ENCODE measurements at regions not wholly inside any gene's neighbourhood (a gene's known extent, or its start where the extent isn't known, plus 50 kb on each side); places are given as distances from the start of the nearest gene placed in this dataset.

DNA sequence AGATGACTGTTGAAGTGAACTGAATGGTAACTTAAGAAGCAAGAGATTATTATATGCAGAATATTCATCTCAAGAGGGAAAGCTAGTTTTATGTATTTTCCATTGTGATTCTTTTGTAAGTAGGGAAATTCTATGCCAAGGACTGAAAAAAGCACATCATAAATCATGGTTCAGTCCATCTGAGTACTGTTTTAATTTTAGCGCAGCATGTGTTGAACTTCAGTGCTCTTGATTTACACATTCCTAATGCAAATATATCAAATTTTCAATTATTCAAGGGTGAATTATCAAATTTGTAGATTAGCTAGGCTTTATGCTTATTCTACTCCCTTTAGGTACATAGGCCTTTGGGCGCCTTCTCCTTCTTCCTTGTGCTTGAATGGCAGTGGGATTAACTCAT, 50.3 kb upstream of the TCF12 start:
- no peak overlapping the region for H3K4me3 ChIP-seq (ENCODE audit: extremely low read depth in 1 of 4, insufficient read depth in 2 of 4, low read depth in 3 of 4, low read length in 4 of 4)
- no peak overlapping the region for H3K4me2 ChIP-seq (ENCODE audit: insufficient read depth in 1 of 2, low read depth in 2 of 2, low read length in 2 of 2)
- no peak overlapping the region for H2AK5ac ChIP-seq (ENCODE audit: low read depth, low read length)
- DNase-seq (ENCODE audit: low read depth in 1 of 2, low spot score in 2 of 2) (no peak), FAIRE-seq (no peak)
- CTCF ChIA-PET (ENCODE audit: partially characterized antibody) = interaction anchor here (1.1 to 7.1 kb wide), 6 partner anchors 12 to 375 kb away, joined by 3 to 113 read pairs (median 11); partner anchors contain the start of gene TCF12
- no peaks in the 10 kb centered on the region for H3K9me3 ChIP-seq (ENCODE audit: insufficient read depth in 2 of 2, low read depth in 1 of 2, low read length in 1 of 2)
- no peak overlapping the region for H2AFZ ChIP-seq (ENCODE audit: low read length)
- H3K18ac ChIP-seq (ENCODE audit: extremely low read depth, low read length) = no peak overlapping the region
- H3K23me2 ChIP-seq (ENCODE audit: low read depth, low read length) = no peaks in the 10 kb centered on the region
- no peak overlapping the region for H3K56ac ChIP-seq (replicated peaks; ENCODE audit: insufficient read length, low read depth, low read length)
- H3K9ac ChIP-seq (replicated peaks in 1 of 4; ENCODE audit: extremely low read depth in 1 of 4, low read depth in 3 of 4, low read length in 3 of 4) = no peak overlapping the region
- H3K14ac ChIP-seq (ENCODE audit: insufficient read length) = no peak overlapping the region
- no peak overlapping the region for H3K27ac ChIP-seq (ENCODE audit: low read depth, low read length)
- no peak overlapping the region for H2BK15ac ChIP-seq (ENCODE audit: low read length)
- H3K79me1 ChIP-seq (ENCODE audit: low read depth, low read length) = no peaks in the 10 kb centered on the region
- H2BK5ac ChIP-seq (ENCODE audit: low read depth, low read length) = no peak overlapping the region
- no peaks in the 10 kb centered on the region for H4K20me1 ChIP-seq (replicated peaks in 1 of 2; ENCODE audit: control insufficient read depth in 1 of 2, insufficient read depth in 2 of 2, low read length in 2 of 2)
- H3K4ac ChIP-seq (replicated peaks; ENCODE audit: insufficient read length, low read depth, low read length) = no peak overlapping the region
- no peak overlapping the region for H4K8ac ChIP-seq (ENCODE audit: extremely low read depth, insufficient read depth, low read length)
- H4K91ac ChIP-seq (replicated peaks; ENCODE audit: insufficient read length, low read length) = no peak overlapping the region
- no peak overlapping the region for H2BK20ac ChIP-seq (ENCODE audit: low read length)
- H2BK12ac ChIP-seq (ENCODE audit: low read depth, low read length) = no peak overlapping the region
- no peaks in the 10 kb centered on the region for H3K79me2 ChIP-seq (ENCODE audit: control insufficient read depth in 1 of 2, insufficient read depth in 2 of 2, low read length in 2 of 2)
- H3K36me3 ChIP-seq (ENCODE audit: control insufficient read depth in 2 of 4, insufficient read depth in 4 of 4, low read length in 3 of 4) = no peaks in the 10 kb centered on the region
- no peak overlapping the region for H2BK120ac ChIP-seq (replicated peaks; ENCODE audit: low read depth, low read length)
- no peaks in the 10 kb centered on the region for H3K27me3 ChIP-seq (replicated peaks in 1 of 4; ENCODE audit: control insufficient read depth in 3 of 4, extremely low read depth in 1 of 4, insufficient read depth in 3 of 4, low read length in 3 of 4)
- no peak overlapping the region for H4K5ac ChIP-seq (ENCODE audit: insufficient read length, low read depth, low read length)
- POLR2A ChIA-PET (ENCODE audit: partially characterized antibody) = interaction anchor here (0.7 kb wide), 1 partner anchor 16 kb away, joined by 3 read pairs; no protein-coding TSS in a partner anchor
- WGBS, 2 experiments (ENCODE audit: extremely low coverage in 1 of 2, insufficient coverage in 1 of 2, insufficient read length in 1 of 2, insufficient replicate concordance in 2 of 2, low coverage in 1 of 2, low lambda C conversion rate in 2 of 2, missing lambda C conversion rate in 1 of 2) = 92% methylated on average over 2 of the region's 2 CpGs; no CpG with 5 or more reads in 1 of the 2 experiments
- peaks cover 0 to 6% (median 0%) of the 10 kb centered on the region in 4 experiments; a peak in 3 of 7 replicates for H3K4me1 ChIP-seq (replicated peaks in 1 of 4; ENCODE audit: control insufficient read depth in 3 of 4, insufficient read depth in 4 of 4, low read length in 3 of 4)
- no peak overlapping the region for H3K23ac ChIP-seq (ENCODE audit: insufficient read length)
- TF ChIP-seq TAF7 (optimal IDR thresholded peaks at IDR 0.05; ENCODE audit: borderline replicate concordance, low read depth, low read length) = no peak
